22Rv1 (cell line): ENCODE measurements at regions not wholly inside any gene's neighbourhood (a gene's known extent, or its start where the extent isn't known, plus 50 kb on each side); places are given as distances from the start of the nearest gene placed in this dataset.

Source experiments
- H3K27ac ChIP-seq: fragments of 450-650 bp; 2 replicates; pipeline ENCODE4 v1.5.1; 2017
- ZFX ChIP-seq: fragments of 450-650 bp; IDR thresholded peaks from 2 replicates; pipeline ENCODE4 v1.6.1; 2017; ENCODE audit warnings: antibody characterized with exemption, borderline replicate concordance
- TF ChIP-seq, protein P1 (sequence below): fragments of 450-650 bp; IDR thresholded peaks from 2 replicates; pipeline ENCODE4 v1.5.1; 2017; ENCODE audit warnings: mild to moderate bottlenecking

- no peak for TF ChIP-seq ZFX
- TF ChIP-seq, protein P1, sequence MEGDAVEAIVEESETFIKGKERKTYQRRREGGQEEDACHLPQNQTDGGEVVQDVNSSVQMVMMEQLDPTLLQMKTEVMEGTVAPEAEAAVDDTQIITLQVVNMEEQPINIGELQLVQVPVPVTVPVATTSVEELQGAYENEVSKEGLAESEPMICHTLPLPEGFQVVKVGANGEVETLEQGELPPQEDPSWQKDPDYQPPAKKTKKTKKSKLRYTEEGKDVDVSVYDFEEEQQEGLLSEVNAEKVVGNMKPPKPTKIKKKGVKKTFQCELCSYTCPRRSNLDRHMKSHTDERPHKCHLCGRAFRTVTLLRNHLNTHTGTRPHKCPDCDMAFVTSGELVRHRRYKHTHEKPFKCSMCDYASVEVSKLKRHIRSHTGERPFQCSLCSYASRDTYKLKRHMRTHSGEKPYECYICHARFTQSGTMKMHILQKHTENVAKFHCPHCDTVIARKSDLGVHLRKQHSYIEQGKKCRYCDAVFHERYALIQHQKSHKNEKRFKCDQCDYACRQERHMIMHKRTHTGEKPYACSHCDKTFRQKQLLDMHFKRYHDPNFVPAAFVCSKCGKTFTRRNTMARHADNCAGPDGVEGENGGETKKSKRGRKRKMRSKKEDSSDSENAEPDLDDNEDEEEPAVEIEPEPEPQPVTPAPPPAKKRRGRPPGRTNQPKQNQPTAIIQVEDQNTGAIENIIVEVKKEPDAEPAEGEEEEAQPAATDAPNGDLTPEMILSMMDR = no peak
- no peak overlapping the region for H3K27ac ChIP-seq
Measured at GRCh38 chr15:29322415-29322814, 52.8 kb upstream of the NSMCE3 start.

GRCh38 chr15:29320420-29320819 lies 50.8 kb upstream of the NSMCE3 start:
- TF ChIP-seq ZFX = no peak
- TF ChIP-seq, protein P1 = no peak

GRCh38 chr15:29319823-29320222 lies 50.2 kb upstream of the NSMCE3 start:
- TF ChIP-seq, protein P1 = no peak
- TF ChIP-seq ZFX = no peak
- no peak overlapping the region for H3K27ac ChIP-seq

More at GRCh38 chr15:29320420-29320819, 50.8 kb upstream of the NSMCE3 start:
- H3K27ac ChIP-seq = no peak overlapping the region
